RPMI8226 (cell line): ENCODE measurements at regions not wholly inside any gene's neighbourhood (a gene's known extent, or its start where the extent isn't known, plus 50 kb on each side); places are given as distances from the start of the nearest gene placed in this dataset.
A peak's percentile ranks its signal among the peaks of the same experiment; 100 is the strongest.

ENCODE experiments used
- DNase-seq: peaks from one replicate; pipeline ENCODE4 v3.0.0-alpha.2; 2015

DNA sequence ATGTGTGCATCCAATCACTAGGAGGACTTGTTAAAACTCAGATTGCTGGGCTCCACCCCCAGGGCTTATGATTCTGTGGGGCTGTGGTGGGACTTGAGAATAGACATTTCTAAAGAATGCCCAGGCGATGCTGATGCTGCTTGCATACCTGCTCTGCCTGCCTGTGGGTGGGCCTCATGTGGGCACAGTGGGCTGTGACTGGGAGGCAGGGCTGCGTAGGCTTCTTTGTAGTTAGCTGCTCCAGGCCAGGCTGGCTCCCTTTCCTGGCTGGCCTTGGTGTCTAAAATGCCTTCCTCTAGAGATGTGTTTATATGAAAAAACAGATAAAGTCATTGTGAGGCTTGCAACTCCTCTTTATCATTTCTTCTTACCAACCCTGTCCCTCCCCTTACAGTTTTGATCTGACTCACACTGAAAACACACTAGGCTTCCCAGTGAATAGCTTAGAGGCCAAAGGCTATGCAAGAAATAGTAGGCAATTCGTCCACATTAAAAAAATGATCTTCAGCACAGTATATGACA, 495.5 kb upstream of the MAP3K7 start:
- no peak for DNase-seq

DNA sequence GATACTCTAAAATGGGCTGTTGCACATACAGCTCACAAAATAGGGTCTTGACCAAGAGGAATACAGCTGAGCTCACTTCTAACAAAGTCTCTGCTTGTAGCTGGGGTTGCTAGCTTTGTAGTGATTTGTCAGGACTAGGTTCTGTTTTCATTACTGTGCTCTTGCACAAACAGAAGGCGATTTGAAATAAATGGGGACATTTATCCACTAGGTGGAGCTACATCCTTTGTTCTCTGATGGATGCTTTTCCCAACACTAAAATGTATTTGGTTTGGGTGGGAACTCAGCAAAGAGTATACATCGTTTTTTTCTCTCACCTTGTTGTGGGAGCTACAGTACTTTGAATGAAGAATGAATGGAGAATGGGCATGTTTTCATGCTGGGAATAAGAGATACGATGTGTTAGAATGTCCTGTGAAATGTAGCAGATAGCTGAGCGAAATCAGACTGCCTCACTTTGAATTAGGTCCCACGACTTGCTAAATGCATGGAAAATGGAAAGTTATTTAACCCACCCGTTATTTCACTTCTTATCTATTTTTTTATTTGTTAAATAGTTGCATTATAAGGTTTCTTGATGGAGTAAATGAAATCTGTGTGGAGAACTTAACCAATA, 494.7 kb upstream of the MAP3K7 start:
- DNase-seq, result peak; percentile 38

DNA sequence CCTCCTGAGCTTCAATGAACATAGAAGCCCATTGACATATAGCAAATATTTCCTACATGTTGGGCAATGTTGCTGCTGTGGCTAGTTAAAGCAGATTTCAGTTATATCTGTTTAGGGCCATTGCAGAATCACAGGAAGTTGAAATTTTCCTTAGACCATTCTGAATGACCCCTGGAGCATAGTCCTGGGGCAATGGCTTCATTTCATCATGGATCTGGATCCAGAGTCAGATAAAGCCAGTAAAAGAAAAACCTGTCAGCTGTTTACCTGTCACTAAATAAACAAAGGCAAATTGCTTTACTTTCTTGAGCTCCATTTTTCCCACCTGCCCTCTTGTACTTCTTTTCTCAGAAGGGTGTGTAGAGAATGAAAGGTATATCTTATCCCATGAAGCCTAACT, 494.0 kb upstream of the MAP3K7 start:
- no peak for DNase-seq

DNA sequence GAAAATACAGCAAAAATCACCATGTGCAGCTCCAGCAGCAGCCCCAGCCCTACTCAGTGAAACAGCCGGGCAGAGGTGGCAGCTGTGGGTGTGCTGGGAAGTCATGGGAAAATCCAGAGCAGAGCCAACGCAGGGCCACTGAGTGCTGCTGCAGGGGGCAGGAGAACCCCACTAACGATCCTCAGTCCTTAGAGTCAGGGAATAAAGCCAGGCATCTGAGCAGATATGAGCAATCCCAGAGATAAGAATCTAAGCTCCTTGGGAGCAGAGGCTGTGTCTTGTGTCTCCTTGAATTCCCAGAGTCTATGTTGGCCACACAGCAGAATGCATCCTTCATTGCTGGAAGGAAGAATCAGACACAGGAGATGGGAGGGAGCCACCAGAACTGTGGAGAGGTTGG, 493.1 kb upstream of the MAP3K7 start:
- DNase-seq, result no peak

DNA sequence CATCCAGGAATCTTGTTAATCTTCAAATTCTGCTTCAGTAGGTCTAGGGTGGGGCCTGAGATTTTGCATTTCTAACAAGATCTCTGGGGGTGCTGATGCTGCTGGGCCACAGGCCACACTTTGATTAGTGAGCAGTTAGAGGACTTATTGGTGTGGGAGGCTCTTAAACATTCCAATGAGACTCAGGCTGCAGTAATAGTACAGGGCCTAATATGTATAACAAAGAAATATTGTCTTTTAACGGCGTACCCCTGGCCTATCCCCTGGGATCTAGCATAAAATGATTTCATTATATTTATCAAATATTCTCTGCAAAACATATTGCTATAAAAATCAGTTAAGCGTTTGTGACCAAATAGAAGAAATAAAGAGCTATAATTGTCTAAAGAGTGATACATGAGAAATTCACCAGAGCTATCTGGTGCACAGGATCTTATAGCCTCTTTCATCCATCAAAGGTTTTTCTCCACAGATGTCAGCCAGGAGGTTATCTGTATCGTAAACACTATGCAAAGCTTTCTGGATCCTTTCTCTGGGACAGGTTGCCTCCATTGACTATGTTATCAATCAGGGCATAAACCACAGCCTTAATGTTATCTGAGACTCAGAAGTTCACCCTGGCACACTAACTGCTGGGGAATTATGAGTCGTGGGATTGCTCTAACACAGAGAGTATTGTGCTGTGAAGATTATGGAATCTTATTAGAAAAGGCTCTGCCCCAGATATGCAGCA, 488.5 kb upstream of the MAP3K7 start:
- no peak for DNase-seq

DNA sequence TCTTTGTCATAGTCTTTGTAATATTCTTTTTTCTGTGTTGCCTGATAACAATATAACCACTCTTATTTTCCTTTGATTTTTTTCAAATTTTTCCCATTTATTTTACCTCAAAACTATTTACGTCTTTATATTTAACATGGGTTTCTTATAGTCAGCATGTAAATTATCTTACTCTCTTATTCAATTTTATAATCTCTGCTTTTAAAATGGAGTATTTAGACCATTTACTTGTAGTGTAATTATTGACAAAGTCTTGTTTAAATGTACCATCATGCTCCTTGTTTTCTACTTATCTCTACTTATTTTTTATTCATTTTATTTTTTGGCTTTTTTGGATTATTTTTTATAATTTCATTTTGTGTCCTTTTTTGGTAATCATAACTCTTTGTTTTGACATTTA, 476.5 kb upstream of the MAP3K7 start:
- DNase-seq, result no peak

DNA sequence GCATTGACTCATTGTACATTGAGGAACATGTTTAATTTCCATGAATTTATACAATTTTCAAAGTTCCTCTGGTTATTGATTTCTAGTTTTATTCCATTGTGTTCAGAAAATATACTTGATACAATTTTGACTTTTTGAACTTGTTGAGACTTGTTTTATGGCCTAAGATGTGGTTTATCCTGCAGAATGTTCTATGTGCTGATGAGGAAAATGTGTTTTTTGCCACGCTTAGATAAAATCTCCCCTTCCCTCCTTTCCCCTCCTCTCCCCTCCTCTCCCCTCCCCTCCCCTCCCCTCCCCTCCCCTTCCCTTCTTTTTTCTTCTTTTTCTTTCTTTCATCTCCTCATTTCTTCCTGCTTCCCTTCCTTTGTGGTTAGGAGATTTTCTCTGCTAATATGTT, 470.8 kb upstream of the MAP3K7 start:
- no peak for DNase-seq

DNA sequence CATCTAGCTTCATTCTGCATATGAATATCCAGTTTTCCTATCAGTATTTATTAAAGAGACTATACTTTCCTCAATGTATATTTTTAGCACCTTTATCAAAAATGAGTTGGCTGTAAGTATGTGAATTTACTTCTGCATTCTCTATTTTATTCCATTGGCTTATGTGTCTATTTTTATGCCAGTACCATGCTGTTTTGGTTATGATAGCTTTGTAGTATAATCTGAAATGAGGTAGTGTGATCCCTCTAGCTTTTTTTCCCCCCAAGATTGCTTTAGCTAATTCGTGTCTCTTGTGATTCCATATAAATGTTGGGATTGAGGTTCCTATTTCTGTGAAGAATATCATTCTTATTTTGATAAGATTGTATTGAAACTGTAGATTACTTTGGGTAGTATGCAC, 469.1 kb upstream of the MAP3K7 start:
- DNase-seq, result no peak

DNA sequence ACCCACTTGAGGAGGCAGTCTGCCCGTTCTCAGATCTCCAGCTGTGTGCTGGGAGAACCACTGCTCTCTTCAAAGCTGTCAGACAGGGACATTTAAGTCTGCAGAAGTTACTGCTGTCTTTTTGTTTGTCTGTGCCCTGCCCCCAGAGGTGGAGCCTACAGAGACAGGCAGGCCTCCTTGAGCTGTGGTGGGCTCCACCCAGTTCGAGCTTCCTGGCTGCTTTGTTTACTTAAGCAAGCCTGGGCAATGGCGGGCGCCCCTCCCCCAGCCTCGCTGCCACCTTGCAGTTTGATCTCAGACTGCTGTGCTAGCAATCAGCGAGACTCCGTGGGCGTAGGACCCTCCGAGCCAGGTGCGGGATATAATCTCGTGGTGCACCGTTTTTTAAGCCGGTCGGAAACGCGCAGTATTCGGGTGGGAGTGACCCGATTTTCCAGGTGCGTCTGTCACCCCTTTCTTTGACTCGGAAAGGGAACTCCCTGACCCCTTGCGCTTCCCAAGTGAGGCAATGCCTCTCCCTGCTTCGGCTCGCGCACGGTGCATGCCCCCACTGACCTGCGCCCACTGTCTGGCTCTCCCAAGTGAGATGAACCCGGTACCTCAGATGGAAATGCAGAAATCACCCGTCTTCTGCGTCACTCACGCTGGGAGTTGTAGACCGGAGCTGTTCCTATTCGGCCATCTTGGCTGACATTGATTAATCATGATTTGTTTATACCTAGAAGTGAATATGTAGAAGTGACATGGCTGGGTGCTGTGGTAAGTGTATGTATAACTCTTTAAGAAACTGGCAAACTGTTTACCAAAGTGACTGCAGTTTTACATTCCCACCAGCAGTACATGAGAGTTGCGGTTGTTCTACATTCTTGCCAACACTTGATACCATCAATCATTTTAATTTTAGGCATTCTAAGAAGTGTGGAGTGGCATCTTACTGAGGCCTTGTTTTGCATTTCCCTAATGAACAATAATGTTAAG, 465.9 kb upstream of the MAP3K7 start:
- peak; percentile 48 for DNase-seq

DNA sequence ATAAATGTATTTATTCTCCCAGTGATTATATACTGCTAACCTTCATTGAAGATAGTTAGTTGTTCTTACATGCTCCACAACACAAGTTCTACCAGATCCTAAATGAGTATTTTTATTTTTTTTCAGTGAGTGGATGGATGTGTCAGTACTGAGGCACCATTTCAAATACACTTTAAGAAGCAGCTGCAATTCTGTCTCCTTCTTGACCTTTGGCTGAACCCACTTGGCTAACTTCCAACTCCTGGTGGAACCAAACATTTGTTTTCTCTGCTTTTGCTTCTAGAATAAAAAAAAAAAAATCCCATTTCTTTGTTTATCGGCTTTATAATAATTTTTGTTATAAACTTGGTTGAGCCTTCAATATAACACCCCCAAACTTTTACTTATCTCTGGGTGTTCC, 458.3 kb upstream of the MAP3K7 start:
- peak; percentile 64 for DNase-seq

DNA sequence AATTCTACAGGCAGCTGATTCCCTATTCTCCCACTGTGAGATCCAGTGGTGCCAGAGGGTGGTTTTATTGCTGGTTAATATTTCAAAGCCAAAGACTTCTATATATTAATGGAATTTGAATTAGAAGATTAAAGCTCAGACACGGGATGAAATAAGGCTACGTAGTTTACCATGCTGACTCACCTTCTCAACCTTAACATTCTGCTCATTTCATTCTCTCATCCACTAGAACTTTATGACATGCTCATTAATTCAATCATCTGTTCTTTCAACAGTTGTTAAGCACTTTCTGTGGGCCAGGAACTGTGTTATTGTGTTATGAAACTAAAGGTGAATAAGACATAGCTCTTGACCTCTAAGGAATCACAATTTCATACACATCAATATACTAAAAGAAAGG, 456.9 kb upstream of the MAP3K7 start:
- no peak for DNase-seq

DNA sequence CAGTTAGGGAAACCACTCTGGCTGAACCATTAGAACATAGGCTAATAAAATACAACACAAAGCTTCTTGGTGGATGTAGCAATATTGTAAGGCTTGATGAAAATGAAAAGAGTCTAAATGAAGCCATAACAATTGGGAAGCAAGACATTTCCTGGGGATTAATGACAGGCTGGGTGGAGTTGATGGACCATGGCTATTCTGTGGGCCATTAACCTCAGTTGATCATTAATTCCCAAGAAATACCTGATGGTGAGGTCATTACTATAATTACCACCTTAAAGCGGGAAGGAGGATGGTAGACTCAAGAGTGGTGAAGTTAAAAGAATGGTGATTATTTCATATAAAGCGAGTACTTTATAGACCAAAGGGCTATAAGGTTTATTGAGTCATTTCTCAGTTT, 455.8 kb upstream of the MAP3K7 start:
- DNase-seq, result no peak

DNA sequence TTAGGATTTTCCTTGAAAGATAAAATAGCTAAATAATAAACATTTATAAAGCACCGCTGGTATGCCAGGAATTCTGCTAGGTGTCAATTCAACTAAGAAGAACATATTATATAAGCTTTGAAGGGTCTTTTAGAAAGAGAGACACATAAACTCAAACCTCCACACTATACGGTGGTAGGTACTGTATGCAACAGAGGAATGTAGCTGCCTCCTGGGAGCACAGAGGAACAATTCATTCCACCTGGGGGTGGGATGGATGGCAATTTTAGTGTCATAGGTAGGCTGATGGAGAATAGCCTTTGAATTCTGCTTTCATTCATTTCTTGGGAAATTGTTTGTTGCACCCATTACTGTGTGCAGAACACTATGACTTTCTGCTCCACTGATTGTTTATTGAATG, 447.1 kb upstream of the MAP3K7 start:
- DNase-seq, result no peak

DNA sequence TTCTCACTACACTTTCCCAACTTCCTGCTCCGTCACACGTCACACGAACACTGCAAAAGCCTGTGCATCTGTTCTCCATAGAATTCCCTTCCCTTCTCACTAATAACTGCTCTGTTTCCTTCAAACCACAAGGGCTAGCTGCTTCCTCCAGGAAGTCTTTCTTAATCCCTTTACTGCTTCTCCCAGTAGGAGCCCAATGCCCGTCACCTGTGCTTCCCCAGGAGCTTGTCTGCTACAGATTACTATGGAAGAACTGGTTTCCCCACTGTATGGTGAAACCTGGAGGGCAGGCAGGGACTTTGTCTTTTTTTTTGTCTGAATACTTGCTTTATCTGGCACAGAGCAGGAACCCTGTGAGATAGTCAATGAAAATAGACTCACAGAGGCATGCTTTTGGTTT, 444.7 kb upstream of the MAP3K7 start:
- no peak for DNase-seq

DNA sequence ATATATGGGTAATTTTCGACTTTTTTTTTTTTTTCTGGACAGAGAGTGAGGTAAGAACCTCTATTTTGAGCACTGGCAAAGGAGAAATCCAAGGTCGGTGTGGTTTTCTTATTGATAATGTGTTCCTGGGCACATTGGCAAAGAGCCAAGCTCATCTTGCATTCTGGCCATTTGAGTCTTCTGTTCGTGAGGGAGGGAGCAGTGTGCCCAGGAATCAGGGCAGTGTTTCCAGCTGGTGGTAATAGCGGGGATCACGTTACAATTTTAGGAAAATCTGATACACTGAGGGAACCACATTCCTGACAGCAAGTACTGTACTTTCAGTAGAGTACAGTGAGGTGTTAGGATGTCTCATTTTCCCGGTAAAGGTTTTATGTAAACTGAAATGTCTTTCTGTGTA, 442.3 kb upstream of the MAP3K7 start:
- DNase-seq, result no peak

DNA sequence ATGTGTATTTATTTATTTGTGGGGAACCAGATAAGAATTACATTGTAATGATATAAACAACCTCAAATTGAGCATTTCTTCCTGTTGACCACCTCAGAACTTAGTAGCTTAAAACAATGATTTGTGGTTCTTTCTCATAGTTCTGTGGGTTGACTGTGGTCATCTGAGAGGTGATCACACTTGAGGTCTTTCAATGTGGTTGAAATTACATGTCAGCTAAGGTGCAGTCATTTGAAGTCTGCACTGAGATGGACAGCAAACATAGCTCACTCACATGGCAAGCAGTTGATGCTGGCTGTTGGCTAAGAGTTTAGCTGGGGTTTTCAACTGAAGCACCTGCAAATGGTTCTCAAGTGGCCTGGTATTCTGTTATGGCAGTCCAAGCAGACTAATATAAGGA, 436.7 kb upstream of the MAP3K7 start:
- no peak for DNase-seq

DNA sequence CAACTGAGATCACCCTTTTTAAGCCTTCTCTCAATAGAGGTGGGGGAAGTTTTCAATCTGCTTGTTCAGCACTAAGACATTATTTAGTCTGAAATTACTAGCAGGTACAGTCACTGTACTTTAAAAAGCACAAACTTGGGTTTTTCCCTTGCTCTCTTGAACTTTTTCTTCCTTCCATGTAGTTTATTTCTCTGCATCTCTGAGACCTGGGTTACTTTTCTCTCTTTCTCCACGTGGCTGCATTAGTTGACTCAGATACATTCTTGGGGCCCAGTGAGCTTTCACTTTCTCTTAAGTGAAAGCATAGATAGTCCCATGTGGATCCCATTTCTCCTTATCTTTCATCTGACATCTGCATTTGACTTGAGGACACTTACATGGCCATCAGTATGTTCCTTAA, 433.9 kb upstream of the MAP3K7 start:
- DNase-seq, result no peak

DNA sequence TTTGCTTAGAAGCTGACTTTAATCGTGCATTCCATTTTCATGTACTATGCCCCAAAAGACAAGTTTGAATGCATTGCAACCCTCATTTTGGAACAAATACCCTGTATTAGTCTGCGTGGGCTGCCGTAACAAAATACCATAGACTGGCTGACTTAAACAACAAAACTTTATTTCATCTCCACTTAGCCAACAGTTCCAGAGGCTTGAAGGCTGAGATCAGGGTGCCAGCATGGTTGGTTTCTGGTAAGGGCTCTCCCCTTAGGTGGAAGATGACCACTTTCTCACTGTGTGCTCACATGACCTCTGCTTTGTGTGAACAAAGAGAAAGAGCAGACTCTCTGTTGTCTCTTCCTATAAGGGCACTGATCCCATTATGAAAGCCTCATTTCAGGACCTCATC, 431.7 kb upstream of the MAP3K7 start:
- DNase-seq, result no peak

DNA sequence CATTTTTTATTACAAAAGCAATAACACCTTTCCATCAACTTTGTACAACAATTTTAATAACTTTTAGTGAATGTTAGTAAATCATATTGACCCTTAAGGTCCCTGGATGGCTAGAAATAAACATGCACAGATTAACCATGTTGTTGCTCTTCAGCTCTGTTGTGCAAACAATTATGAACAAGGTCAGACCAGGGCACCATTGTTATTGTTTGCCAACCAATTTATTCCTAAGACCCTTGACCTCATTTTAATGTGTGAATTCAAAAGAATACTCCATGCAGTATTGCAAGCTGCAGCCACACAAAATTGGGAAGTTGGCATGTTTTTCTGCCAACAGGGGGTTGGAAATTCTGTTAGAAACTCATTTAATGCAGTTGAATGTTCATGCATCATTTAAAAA, 426.6 kb upstream of the MAP3K7 start:
- no peak for DNase-seq

DNA sequence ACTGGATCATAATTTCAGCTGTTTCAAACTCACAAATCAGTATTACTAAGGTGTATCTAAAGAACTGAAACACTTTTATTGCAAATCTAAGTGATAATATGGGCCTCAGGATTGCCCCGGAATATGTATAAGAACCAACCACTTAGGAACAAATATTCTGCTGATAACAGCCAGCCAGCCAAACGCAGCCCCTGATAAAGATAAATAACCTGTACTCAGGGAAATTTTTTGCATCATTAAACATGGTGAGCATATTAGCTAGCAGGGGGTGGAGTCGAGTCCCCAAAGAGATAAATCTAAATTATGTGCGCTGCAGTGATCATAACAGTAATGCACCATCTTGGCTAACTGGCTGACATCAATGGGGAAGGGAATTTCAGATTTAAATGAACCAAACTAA, 410.2 kb upstream of the MAP3K7 start:
- no peak for DNase-seq

DNA sequence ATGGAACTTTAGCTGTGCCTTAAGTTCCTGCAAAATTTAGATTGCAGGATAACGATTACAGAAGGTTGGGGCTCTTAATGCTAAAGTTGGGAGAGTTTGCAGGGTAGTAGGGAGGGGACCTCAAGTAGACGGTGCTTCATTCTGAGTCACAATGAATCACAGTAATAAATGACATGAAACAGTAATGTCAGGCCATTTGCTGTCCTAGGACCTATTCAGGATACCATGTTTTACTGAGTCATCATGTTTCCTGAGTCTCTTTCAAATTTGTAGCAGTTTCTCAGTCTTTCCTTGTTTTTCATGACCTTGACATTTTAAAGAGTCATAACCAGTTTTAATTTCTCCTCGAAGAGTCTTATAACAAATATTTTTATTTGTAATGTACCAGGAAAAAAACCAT, 406.9 kb upstream of the MAP3K7 start:
- no peak for DNase-seq

DNA sequence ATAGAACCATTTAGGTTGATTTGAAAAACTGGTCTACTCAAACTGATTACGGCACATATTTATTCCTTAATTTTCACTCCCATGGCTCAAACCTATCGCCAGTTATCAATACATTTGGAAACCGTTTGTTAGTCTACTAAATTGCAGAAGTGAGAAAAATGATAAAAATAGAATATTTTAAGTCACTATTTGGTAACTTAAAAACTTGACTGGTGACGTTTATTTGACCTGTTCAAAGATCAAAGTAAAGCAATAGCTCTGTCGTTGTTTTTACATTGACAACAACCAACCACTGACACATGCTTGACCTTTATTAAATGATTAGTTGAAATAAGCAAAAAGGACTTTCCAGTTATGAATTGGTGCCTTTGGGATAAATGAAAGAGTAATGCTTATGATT, 402.9 kb upstream of the MAP3K7 start:
- no peak for DNase-seq

DNA sequence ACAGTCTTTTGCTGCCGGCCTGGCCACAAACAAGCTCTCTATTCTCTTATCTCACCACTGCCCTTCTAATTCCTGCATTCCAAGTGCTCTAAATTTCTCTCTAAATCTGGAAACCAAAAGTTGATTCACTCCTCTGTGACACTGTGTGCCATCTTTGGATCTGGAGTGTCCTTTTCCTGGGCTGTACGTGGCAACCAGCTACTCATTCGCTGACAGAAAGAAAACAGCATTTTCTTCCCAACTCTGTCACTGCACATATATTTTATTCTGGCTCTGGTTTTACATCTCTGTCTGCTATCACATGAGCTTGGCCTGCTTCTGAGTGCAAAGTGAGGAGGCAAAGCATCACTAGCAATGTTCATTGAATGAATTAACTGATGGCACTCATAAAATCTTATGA, 397.2 kb upstream of the MAP3K7 start:
- DNase-seq, result no peak

DNA sequence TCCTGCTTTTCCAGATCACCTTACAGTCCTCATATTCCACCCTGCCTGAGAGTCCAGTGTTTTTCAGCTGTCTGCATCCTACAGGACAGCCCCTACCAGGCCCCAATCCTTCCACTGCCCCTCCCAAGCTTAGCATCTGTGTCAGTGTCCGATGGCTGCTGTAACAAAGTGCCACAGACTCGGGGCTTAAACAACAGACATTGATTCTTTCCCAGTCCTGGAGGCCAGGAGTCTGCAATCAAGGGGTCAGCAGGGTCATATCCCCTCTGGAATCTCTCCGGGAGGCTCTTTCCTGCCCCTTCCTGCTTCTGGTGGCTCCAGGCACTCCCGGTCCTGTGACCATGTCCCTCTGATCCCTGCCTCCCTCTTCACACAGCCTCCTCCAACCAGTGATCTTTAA, 396.6 kb upstream of the MAP3K7 start:
- no peak for DNase-seq
